GM10248 (cell line): ENCODE measurements at regions not wholly inside any gene's neighbourhood (a gene's known extent, or its start where the extent isn't known, plus 50 kb on each side); places are given as distances from the start of the nearest gene placed in this dataset.

Source experiments
- CTCF ChIA-PET: fragments of 300-600 bp; sonication (Branson Sonifier 250); formaldehyde crosslinking; extraction: SDS; loops from one replicate; lab custom pipeline; 2021; ENCODE audit warnings: antibody characterized with exemption; lab: Yijun Ruan, JAX
- POLR2A ChIA-PET: fragments of 350-650 bp; sonication (Branson Sonifier 250); formaldehyde crosslinking; extraction: SDS; loops from one replicate; lab custom pipeline; 2020; ENCODE audit warnings: antibody characterized with exemption; lab: Yijun Ruan, JAX
- DNase-seq: peaks from one replicate; pipeline ENCODE4 v3.0.0; 2012; ENCODE audit errors: extremely low spot score
- TF ChIP-seq, protein P1 (sequence below): IDR thresholded peaks from 2 replicates; pipeline ENCODE4 v1.5.1; 2012; ENCODE audit warnings: mild to moderate bottlenecking, low read depth; ENCODE audit errors: extremely low read depth, missing control alignments, control extremely low read depth

DNA sequence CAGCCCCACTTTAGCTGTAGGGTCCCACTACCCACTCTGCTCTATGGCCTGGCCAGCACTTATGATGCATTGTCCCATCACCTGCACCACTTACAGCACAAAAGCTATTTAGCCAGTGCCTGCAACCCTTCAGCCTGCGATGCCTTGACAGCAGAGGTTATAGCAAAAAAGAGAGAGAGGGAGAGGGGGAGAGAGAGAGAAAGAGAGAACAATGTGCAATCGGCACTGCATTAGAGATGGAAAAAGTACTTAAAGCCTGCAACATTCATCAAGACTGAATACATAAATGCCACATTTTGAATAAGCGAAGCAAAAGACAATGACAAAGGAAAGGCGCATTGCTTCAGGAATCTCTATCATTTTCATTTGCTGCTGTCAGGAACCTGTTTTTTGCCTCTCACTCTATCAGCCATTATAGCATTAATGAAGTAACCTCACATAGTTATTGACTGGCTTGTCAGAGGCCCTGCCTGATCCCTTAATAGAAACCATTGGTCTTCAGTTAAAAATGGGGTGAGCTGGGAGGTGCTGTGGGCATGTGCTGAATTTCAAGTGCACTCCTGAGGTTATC, 833.1 kb downstream of the BCL11A start:
- ChIA-PET POLR2A (no interaction called here), CTCF (no interaction called here)
- TF ChIP-seq, protein P1, sequence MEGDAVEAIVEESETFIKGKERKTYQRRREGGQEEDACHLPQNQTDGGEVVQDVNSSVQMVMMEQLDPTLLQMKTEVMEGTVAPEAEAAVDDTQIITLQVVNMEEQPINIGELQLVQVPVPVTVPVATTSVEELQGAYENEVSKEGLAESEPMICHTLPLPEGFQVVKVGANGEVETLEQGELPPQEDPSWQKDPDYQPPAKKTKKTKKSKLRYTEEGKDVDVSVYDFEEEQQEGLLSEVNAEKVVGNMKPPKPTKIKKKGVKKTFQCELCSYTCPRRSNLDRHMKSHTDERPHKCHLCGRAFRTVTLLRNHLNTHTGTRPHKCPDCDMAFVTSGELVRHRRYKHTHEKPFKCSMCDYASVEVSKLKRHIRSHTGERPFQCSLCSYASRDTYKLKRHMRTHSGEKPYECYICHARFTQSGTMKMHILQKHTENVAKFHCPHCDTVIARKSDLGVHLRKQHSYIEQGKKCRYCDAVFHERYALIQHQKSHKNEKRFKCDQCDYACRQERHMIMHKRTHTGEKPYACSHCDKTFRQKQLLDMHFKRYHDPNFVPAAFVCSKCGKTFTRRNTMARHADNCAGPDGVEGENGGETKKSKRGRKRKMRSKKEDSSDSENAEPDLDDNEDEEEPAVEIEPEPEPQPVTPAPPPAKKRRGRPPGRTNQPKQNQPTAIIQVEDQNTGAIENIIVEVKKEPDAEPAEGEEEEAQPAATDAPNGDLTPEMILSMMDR: no peak
- DNase-seq: no peak

DNA sequence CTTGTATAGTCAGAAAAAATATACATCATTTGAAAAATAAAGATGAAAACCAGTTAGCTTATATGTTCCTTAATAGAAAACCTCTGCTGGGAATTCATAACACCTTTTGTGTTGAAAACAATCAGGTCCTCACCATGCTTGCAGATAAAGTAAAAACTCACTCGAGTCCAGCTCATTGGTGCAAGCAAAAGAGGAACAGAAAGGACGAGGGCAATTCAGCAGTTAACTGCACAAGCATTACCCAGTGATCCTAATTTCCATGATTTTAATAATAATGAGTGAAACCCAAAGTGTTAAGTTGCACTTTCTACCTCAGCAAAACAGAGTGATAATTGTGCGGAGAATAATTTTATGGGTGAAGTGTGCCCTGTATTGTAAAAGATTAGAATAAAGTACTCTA, 839.9 kb downstream of the BCL11A start:
- CTCF ChIA-PET: interaction anchor here (1.3 kb wide), 1 partner anchor 18 kb away, joined by 4 read pairs; no protein-coding TSS in a partner anchor
- no peak for DNase-seq
- TF ChIP-seq, protein P1: no peak
- POLR2A ChIA-PET: no interaction called here

DNA sequence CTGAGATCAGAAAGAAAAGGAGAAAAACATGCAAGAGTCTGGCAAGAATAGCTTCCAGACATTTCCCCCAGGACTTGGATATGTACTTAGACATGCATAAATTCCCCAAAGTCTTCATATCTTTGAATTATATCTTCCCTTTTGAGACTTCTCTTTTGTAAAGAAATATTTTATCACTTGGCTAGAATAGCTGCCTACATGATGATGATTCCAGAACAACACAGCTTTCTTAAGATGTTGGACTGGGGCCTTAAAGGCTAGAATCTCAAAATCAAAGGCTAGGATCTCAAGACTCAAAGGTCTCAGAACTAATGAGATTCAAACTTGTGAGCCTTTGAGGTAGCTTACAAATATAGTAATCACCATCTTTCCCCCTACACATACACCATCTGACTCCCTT, 842.3 kb downstream of the BCL11A start:
- no peak for DNase-seq
- TF ChIP-seq, protein P1: no peak
- ChIA-PET CTCF (interaction anchor here (1.3 to 1.6 kb wide), 5 partner anchors 15 to 27 kb away, joined by 3 to 5 read pairs (median 3); no protein-coding TSS in a partner anchor), POLR2A (no interaction called here)

DNA sequence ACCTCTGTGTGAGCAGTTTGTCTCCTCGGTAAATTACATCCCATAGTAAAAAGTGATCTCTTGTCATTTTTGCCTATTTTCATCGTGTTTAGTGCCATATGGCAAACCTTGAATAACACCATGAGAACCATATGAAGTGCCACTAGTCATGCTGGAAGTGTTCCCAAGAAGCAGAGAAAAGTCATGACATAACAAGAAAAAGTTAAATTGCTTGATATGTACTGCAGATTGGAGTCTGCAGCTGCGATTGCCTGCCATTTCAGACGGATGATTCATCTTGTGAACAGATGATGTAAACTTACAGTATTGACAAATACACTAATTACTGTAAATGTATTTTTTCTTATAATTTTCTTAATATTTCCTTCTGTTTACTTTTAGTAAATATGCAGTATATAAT, 846.7 kb downstream of the BCL11A start:
- CTCF ChIA-PET: no interaction called here
- no peak for DNase-seq
- TF ChIP-seq, protein P1: no peak
- POLR2A ChIA-PET: no interaction called here

DNA sequence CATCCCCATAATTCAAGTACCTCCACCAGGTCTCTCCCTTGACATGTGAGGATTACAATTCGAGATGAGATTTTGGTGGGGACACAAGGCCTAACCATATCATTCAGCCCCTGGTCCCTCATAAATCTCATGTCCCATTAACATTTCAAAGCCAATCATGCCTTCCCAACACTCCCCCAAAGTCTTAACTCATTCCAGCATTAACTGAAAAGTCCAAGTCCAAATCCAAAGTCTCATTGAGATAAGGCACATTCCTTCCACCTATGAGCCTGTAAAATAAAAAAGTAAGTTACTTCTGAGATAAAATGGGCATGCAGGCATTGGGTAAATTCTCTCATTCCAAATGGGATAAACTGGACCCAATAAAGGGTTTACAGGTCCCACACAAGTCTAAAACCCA, 849.7 kb downstream of the BCL11A start:
- no peak for DNase-seq
- TF ChIP-seq, protein P1: no peak
- POLR2A ChIA-PET: no interaction called here
- CTCF ChIA-PET: no interaction called here

DNA sequence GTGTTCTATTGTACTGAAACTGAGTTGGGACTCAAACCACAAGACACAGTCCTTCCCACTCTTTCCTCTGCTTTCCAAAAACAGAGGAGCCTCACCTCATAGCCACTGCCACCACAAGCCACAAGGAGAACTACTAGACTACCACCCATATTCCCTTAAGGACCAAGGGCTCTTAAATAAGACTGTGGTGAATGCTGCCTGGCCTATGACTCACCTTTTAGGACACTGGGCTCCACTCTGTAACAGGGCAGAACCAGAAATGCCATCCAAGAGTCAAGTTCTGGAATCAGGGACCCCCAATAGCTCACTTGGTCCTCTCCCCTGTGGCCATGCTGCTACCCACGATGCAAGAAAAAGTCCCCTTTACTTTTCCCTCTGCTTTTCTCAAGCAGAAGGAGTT, 851.4 kb downstream of the BCL11A start:
- ChIA-PET CTCF (no interaction called here), POLR2A (no interaction called here)
- DNase-seq: no peak
- TF ChIP-seq, protein P1: no peak
